PC-9 (cell line): ENCODE measurements at regions not wholly inside any gene's neighbourhood (a gene's known extent, or its start where the extent isn't known, plus 50 kb on each side); places are given as distances from the start of the nearest gene placed in this dataset.

ENCODE experiments used
- BruUV-seq: library from RNA; stranded (reverse); fragments of 400-500 nt; replicated peaks from 2 replicates; lab custom pipeline; 2021; lab: Mats Ljungman, UMichigan
- CTCF ChIA-PET: fragments of 300-600 bp; sonication (Branson Sonifier 250); formaldehyde crosslinking; loops from one replicate; lab custom pipeline; 2022; ENCODE audit warnings: antibody characterized with exemption; lab: Charles Lee
- POLR2A ChIA-PET: fragments of 300-600 bp; sonication (Branson Sonifier 250); formaldehyde crosslinking; loops from one replicate; lab custom pipeline; 2022; ENCODE audit warnings: antibody characterized with exemption; ENCODE audit not compliant: unreplicated experiment; lab: Charles Lee
- DNase-seq, 2 experiments: peaks; one replicate each; pipeline versions ENCODE4 v3.0.0 to v3.0.0-alpha.2; 2015 to 2022; ENCODE audit warnings: mixed read lengths in 1 of 2
- H2AFZ ChIP-seq: fragments of 200-600 bp; sonication (generic); 2 replicates; pipeline ENCODE4 v1.8.1; 2017; ENCODE audit warnings: antibody characterized with exemption
- H3F3A ChIP-seq: fragments of 200-600 bp; sonication (generic); 2 replicates; pipeline ENCODE4 v1.8.1; 2017; ENCODE audit warnings: antibody characterized with exemption, mild to moderate bottlenecking, low read depth; ENCODE audit not compliant: insufficient read depth
- H3K27ac ChIP-seq: fragments of 200-600 bp; sonication (generic); 2 replicates; pipeline ENCODE4 v1.6.1; 2016; ENCODE audit warnings: mixed run types
- H3K27me3 ChIP-seq: fragments of 200-600 bp; sonication (generic); 2 replicates; pipeline ENCODE4 v1.6.1; 2016; ENCODE audit warnings: low read depth, mixed run types; ENCODE audit not compliant: insufficient read depth
- H3K36me3 ChIP-seq: fragments of 200-600 bp; sonication (generic); 2 replicates; pipeline ENCODE4 v1.6.1; 2016; ENCODE audit warnings: low read depth, mixed run types
- H3K4me1 ChIP-seq: fragments of 200-600 bp; sonication (generic); replicated peaks from 2 replicates; pipeline ENCODE4 v1.6.1; 2016; ENCODE audit warnings: mixed run types; ENCODE audit not compliant: insufficient read depth
- H3K4me2 ChIP-seq: fragments of 200-600 bp; sonication (generic); 2 replicates; pipeline ENCODE4 v1.6.1; 2017; ENCODE audit warnings: mixed run types
- H3K4me3 ChIP-seq: fragments of 200-600 bp; sonication (generic); 2 replicates; pipeline ENCODE4 v1.6.1; 2016; ENCODE audit warnings: mixed run types
- H3K79me2 ChIP-seq: fragments of 200-600 bp; sonication (generic); 2 replicates; pipeline ENCODE4 v1.6.1; 2017; ENCODE audit warnings: low read depth, mixed run types
- H3K9me2 ChIP-seq: fragments of 200-600 bp; sonication (generic); 2 replicates; pipeline ENCODE4 v1.8.1; 2017; ENCODE audit warnings: mild to moderate bottlenecking; ENCODE audit not compliant: insufficient read depth
- H3K9me3 ChIP-seq: fragments of 200-600 bp; sonication (generic); 2 replicates; pipeline ENCODE4 v1.8.1; 2016; ENCODE audit warnings: low read depth; ENCODE audit not compliant: insufficient read depth
- H4K20me1 ChIP-seq: fragments of 200-600 bp; sonication (generic); 2 replicates; pipeline ENCODE4 v1.8.1; 2017; ENCODE audit not compliant: insufficient read depth
- EZH2 ChIP-seq: fragments of 200-600 bp; sonication (generic); IDR thresholded peaks from 2 replicates; pipeline ENCODE4 v1.8.0; 2017; ENCODE audit warnings: antibody characterized with exemption, low read depth
- intact Hi-C: fragments of 100-400 bp; cut with micrococcal nuclease; formaldehyde crosslinking; loops from one replicate; pipeline ENCODE4 v1.10.0; 2022; ENCODE audit not compliant: unreplicated experiment
- TF ChIP-seq, protein P1 (sequence below): fragments of 200-600 bp; sonication (generic); conservative IDR thresholded peaks from 2 replicates; pipeline ENCODE4 v1.6.1; 2017; ENCODE audit warnings: mixed run types, antibody characterized with exemption, mild to moderate bottlenecking, moderate library complexity

DNA sequence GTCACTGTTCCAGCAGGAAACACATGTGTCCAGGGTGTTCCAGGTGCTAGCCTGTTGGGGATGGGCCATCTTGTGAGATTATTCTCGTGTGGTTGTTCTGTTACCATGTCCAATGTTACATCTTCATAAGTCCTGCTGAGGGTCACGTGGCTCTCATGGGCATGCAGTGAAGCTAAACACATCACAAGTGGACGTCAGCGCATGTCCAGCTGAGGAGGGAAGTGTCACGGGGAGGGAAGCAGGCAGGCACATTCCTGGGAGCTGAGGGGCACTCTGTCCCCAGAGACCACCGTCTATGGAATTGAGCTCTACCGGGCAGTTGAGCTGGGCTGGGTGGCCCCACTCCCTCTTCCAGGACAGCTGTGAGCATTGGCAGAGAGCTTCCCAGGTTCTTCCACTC is 155.3 kb upstream of the TWIST2 start:
- CTCF ChIA-PET = no interaction called here
- intact Hi-C loops = no loop called here

DNA sequence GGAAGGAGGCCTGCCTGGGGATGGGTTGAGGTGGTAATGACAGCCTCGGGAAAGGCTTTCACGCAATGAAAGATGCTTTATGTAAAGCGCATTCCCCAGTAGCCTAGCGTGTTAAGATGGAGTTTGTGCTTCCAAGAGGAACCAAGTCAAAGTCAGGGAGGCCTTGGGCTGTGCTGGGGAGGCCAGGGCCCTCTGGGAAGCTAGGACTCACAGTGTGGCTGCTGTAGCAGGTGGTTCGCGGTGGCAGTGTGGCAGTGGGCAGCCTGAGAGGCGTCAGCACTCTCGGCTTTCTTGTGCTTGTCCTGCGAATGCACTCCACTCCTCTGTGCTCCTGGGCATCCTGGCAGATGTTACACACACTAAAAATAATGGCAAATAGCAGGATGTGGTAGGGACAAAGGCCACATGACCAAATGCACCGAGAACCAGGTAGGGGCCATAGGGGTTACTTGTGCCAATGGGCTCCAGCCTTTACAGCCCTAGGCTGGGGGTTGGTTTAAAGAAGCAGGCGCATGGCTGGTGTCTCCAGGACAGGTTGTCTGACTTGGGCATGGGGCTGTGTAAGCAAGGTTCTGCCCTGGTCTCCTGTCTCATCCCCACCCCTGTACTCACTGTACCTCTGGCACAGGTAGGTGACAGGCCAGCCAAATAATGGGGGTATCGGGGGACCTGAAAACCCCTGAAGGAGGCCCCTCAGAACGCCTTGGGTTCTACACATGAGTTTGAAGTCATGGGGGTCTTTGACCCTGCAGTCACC is 154.4 kb upstream of the TWIST2 start:
- Histone ChIP-seq H3K4me3 (no peak overlapping the region), H3K4me2 (no peak overlapping the region), H3K79me2 (no peaks in the 10 kb centered on the region), H3K9me2 (no peaks in the 10 kb centered on the region), H3K27ac (no peak overlapping the region), H3K27me3 (peaks cover 91% of the 10 kb centered on the region), H3K9me3 (no peaks in the 10 kb centered on the region), H2AFZ (no peak overlapping the region), H3K36me3 (no peaks in the 10 kb centered on the region), H4K20me1 (no peaks in the 10 kb centered on the region), H3F3A (no peaks in the 10 kb centered on the region), H3K4me1 (0 out of 2 replicates have a peak, but pooled peaks cover 5% of the 10 kb centered on the region)
- POLR2A ChIA-PET = no interaction called here
- CTCF ChIA-PET = no interaction called here
- intact Hi-C loops = no loop called here
- DNase-seq = no peak
- TF ChIP-seq EZH2 = no peak
- TF ChIP-seq, protein P1, sequence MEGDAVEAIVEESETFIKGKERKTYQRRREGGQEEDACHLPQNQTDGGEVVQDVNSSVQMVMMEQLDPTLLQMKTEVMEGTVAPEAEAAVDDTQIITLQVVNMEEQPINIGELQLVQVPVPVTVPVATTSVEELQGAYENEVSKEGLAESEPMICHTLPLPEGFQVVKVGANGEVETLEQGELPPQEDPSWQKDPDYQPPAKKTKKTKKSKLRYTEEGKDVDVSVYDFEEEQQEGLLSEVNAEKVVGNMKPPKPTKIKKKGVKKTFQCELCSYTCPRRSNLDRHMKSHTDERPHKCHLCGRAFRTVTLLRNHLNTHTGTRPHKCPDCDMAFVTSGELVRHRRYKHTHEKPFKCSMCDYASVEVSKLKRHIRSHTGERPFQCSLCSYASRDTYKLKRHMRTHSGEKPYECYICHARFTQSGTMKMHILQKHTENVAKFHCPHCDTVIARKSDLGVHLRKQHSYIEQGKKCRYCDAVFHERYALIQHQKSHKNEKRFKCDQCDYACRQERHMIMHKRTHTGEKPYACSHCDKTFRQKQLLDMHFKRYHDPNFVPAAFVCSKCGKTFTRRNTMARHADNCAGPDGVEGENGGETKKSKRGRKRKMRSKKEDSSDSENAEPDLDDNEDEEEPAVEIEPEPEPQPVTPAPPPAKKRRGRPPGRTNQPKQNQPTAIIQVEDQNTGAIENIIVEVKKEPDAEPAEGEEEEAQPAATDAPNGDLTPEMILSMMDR = no peak
- no TSS peak for BruUV-seq

More for the DNA sequence above, 155.3 kb upstream of the TWIST2 start:
- no peaks in the 10 kb centered on the region for H3F3A ChIP-seq
- no peaks in the 10 kb centered on the region for H4K20me1 ChIP-seq
- H3K9me3 ChIP-seq = no peaks in the 10 kb centered on the region
- no peak overlapping the region for H3K27ac ChIP-seq
- no TSS peak for BruUV-seq
- no peak overlapping the region for H3K4me3 ChIP-seq
- TF ChIP-seq EZH2 = no peak
- TF ChIP-seq, protein P1 = no peak
- POLR2A ChIA-PET = no interaction called here
- H3K4me1 ChIP-seq = 0 out of 2 replicates have a peak, but pooled peaks cover 5% of the 10 kb centered on the region
- no peak overlapping the region for H2AFZ ChIP-seq
- H3K4me2 ChIP-seq = no peak overlapping the region
- DNase-seq = no peak
- no peaks in the 10 kb centered on the region for H3K36me3 ChIP-seq
- H3K9me2 ChIP-seq = no peaks in the 10 kb centered on the region
- no peaks in the 10 kb centered on the region for H3K79me2 ChIP-seq
- peaks cover 84% of the 10 kb centered on the region for H3K27me3 ChIP-seq

DNA sequence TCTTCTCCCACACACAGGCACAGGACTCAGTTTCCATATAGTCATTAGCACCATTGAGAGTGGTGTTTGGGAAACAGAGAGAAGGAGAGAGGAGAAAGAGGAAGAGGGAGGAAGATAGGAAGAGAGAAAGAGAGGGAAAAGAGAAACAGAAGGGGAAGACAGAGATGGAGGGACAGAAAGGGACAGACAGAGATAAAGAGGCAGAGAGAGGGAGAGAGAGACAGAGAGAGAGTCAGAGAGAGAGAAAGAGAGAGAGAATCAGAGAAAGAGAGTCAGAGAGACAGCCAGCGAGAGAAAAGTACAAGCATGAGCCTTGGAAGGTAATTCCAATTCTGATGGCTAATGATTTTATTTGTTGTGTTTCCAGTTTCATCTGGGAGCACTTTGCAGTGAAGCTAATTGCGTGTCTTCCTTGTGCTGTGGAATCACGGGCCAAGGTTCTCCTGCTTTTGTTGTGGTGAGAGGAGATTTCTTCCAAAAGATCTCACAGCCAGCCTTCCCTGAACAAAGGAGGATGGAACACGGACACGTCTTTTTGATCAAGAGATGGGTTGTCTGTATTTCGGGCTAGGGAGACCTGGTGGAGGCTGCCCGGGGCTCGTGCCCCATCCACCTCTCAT is 153.6 kb upstream of the TWIST2 start:
- Histone ChIP-seq H3F3A (no peaks in the 10 kb centered on the region), H3K4me3 (no peak overlapping the region), H4K20me1 (no peaks in the 10 kb centered on the region), H3K36me3 (no peaks in the 10 kb centered on the region), H3K27me3 (peaks cover 92% of the 10 kb centered on the region), H2AFZ (no peak overlapping the region), H3K9me2 (no peaks in the 10 kb centered on the region), H3K9me3 (no peaks in the 10 kb centered on the region), H3K4me2 (no peak overlapping the region), H3K4me1 (0 out of 2 replicates have a peak, but pooled peaks cover 5% of the 10 kb centered on the region), H3K27ac (no peak overlapping the region), H3K79me2 (no peaks in the 10 kb centered on the region)
- POLR2A ChIA-PET = no interaction called here
- BruUV-seq = no TSS peak
- intact Hi-C loops = no loop called here
- no peak for DNase-seq
- CTCF ChIA-PET = no interaction called here
- TF ChIP-seq, protein P1 = no peak
- no peak for TF ChIP-seq EZH2
